ENCODE measurements at regions not wholly inside any gene's neighbourhood (a gene's known extent, or its start where the extent isn't known, plus 50 kb on each side); places are given as distances from the start of the nearest gene placed in this dataset.

GRCh38 chr17:69959283-69959682 lies 115.7 kb upstream of the KCNJ16 start:
- TF ChIP-seq CTCF (IDR thresholded peaks at IDR 0.05): no peak
- TF ChIP-seq POLR2AphosphoS5 (IDR thresholded peaks at IDR 0.05): no peak

Data from gastroesophageal sphincter (tissue), 3 donors.